GM12872 (cell line): ENCODE measurements at regions not wholly inside any gene's neighbourhood (a gene's known extent, or its start where the extent isn't known, plus 50 kb on each side); places are given as distances from the start of the nearest gene placed in this dataset.

Source experiments
- CTCF ChIP-seq: IDR thresholded peaks from 3 replicates; pipeline ENCODE4 v1.5.1; 2011; ENCODE audit warnings: low read depth, mild to moderate bottlenecking, low read length, moderate library complexity; ENCODE audit not compliant: insufficient read depth

GRCh38 chr5:8098081-8098480, 229.1 kb downstream of the MTRR start:
- TF ChIP-seq CTCF: no peak

GRCh38 chr5:8102714-8103113, 233.8 kb downstream of the MTRR start:
- TF ChIP-seq CTCF: no peak

- TF ChIP-seq CTCF: no peak
Measured at GRCh38 chr5:8114597-8115266, 245.8 kb downstream of the MTRR start.

- no peak for TF ChIP-seq CTCF
Measured at GRCh38 chr5:8123559-8123958, 254.6 kb downstream of the MTRR start.

- TF ChIP-seq CTCF: no peak
Measured at GRCh38 chr5:8134609-8135008, 265.7 kb downstream of the MTRR start.

- no peak for TF ChIP-seq CTCF
Measured at GRCh38 chr5:8135742-8136141, 266.8 kb downstream of the MTRR start.

- no peak for TF ChIP-seq CTCF
Measured at GRCh38 chr5:8136271-8136670, 267.3 kb downstream of the MTRR start.

- no peak for TF ChIP-seq CTCF
Measured at GRCh38 chr5:8137941-8138550, 269.1 kb downstream of the MTRR start.
